GM21381 (cell line): ENCODE measurements at regions not wholly inside any gene's neighbourhood (a gene's known extent, or its start where the extent isn't known, plus 50 kb on each side); places are given as distances from the start of the nearest gene placed in this dataset.

Experiments
- ATAC-seq: cut with Tn5 transposase; IDR thresholded peaks from one replicate; pipeline ENCODE4 v1.9.1; 2021; ENCODE audit warnings: mild to moderate bottlenecking, moderate library complexity; ENCODE audit not compliant: unreplicated experiment

DNA sequence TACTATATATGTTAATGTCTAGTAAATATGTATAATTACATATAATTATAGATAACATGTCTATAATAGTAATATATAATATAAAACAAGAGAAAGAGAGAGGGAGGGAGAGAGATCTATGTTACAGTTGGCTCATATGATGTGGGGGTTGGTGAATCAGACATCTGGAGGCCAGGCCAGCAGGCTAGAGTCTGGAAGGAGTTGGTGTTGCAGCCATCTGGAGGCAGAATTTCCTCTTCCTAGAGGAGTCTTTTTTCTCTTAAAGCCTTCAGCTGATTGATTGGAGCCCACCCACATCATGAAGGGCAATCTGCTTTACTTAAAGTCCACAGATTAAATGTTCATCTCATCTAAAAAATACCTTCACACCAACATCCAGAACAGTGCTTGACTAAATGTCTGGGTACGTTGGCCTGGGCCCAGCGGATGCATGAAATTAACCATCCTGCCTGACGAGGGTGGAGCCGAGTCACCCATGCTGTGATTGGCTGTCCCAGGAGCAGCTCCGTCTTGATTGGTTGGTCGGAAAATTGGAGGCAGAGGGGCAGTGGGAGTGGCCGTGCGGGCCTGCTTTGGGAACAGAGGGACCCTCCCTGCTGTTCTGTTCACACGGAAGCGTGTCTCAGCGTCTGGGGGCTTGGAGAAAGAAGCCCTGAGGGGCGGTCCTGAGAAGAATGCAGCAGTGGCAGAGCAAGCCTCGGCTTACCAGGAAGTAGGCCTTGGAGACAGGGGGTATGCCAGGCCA lies 392.4 kb downstream of the QKI start:
- no peak for ATAC-seq

GRCh38 chr6:163804991-163805390 lies 390.5 kb downstream of the QKI start:
- no peak for ATAC-seq

DNA sequence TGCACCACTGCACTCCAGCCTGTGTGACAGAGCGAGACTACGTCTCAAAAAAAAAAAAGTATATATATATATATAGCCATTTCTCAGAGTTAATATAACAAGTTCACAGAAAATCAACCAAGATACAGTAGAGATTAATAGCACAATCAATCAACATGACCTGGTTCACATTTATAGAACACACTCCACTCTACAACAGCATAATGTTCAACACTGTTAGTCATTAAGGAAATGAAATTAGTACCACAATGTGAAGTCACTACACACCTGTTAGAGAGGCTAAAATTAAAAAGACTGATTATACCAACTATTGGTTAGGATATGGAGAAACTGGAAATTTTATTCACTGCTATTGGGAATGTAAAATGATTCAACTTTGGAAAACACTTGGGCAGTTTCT lies 387.7 kb downstream of the QKI start:
- no peak for ATAC-seq

DNA sequence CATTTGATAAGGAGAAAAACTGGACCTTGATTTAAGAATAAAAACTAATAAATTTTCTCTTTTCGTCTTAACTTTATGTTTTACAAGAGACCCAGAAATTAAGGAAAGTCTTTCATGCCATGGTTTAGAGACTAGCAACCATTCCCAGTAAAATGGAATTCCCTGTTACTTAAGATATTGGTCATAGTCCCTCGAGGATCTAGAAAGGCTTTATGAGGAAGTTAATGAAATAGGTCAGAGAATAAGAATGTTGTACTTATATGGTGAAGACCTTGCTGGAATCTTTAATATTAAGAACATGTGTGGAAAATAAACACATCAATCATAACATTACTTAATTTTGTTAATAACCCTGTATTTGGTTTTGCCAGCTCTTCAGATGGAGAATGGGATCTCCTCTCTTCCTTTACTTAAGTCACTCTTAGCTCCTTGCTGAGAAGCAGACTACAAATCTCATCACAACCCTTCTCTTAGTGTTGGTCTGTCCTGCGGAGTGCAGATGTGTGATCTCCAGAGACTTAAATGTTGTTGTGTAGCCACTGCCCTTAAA lies 382.9 kb downstream of the QKI start:
- ATAC-seq, result no peak

DNA sequence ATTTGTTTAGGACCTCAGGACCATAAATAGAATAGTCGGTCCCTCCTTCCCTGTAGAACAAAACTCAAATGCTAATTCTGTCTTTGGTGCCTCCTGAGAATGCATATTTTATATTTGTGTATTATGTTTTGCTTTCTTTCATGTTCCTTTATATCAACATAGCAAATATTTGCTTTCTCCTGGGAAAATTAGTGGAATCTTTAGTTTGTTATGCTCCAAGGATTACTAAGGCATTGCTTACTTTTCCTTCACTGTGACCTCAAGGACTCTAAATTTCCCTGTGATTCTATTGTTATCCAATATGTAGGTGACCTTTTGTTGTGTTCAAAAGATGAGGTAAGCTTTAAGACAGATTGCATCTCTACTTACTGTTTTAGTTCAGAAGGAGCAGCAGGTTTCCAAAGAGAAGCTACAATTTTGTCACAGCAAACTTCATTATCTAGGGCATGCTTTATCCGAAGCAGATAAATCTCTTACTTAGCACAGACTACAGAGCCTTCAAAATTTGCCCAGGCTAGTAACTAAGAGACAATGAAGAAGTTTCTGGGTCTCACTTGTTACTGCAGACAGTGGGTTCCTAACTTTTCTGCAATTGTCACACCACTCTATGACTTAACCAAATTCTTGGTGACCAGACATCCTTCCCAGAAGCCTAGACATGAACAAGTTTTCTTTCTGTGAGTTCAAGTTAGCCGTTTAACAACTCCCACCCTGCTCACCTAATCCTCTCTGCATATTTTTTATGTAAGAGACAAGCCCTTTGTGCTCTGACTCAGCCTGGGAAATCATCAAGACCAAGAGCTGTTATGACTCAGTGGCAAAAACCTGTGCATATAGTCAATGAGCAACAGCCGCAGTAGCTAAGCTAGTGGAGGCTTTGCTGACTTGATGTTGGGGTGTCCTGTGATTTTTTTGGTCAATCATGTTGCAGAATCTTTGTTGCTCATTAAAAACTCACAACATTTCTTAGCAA lies 378.8 kb downstream of the QKI start:
- ATAC-seq, result peak; percentile 85

DNA sequence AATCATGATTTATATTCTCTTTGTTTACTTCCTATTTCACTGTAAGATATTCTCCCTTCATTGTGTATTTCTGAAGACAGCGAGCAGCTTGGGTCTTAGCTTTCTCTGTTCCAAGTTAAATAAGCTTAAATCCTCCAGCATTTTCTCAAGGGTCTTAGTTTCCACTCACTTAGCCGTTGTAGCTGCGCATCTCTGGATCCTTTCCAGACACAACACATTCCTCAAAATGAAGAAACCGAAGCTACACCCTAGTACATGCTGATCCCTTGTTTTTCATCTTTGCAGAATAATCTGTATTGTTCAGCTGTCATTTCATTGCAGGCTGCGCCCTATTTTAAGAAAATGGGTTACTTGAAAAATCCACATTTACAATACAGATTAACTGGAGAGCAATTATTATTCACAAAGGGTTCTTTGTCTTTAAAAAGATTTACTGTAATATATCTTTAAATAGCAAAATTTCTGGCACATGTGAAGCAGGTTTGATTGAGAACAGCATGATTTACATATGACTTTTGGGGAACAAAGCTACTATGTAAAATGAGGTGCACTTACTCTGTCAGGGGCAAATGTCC lies 375.8 kb downstream of the QKI start:
- ATAC-seq, result no peak

GRCh38 chr6:163789199-163789810 lies 374.8 kb downstream of the QKI start:
- ATAC-seq, result no peak

DNA sequence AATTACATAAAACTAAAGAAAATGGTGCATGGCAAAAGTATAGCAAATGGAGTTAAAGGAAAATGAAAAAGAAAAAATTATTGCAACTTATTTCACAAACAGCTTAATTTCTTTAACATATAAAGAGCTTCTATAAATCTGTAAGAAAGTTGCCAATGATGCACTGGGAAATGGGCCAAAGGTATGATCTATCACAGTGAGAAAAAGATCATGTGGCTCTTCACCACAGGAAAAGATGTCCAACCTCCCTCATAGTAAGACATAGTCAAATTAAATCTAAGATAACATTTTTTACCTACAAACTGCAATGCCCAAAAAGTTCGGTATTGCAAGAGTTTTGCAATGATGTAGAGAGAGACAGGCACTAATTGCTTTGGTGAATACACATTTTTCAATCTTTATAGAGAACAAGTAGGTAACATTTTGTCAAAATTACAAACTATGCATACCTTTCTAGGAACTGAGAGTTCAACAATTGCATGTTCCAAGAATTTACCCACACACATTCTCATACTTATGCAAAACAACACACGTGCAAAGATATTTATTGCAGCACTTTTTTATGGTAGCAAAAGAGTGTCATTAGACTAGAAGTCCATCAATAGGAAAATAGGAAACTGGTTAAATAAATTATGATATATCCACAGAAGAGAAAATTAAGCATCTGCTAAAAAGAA lies 372.6 kb downstream of the QKI start:
- ATAC-seq, result no peak

- ATAC-seq, result peak; percentile 98
These were observed 368.0 kb downstream of the QKI start for GRCh38 chr6:163782436-163783003.

- ATAC-seq, result no peak
These were observed 366.5 kb downstream of the QKI start for GRCh38 chr6:163780994-163781393.

DNA sequence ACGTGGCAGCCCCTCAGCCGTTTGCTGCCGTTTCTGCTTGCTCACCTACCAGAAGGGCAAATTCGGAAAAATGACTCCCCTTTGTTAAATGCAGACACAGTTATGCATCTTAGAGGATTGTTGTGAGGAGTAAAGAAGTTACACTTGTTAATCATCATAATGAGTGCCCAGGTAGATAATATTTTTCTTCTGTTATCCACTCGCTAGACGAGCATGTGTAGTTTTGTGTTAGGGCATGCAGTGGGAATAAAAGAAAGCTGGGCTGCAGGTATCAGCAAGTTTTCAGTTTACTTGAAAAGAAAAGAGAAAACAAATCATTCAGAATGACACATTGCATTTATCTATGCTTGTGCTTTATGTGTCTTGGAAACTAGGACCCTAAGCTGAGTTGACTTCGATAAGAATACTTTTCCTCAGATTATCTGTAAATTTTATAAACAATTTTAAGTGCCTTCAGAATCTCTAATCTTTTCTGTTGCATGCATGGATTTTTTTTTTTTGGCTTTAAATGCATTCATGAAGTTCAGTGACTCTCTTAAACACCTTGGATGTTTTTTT lies 365.3 kb downstream of the QKI start:
- no peak for ATAC-seq

- no peak for ATAC-seq
These were observed 363.2 kb downstream of the QKI start for GRCh38 chr6:163777716-163778115.

DNA sequence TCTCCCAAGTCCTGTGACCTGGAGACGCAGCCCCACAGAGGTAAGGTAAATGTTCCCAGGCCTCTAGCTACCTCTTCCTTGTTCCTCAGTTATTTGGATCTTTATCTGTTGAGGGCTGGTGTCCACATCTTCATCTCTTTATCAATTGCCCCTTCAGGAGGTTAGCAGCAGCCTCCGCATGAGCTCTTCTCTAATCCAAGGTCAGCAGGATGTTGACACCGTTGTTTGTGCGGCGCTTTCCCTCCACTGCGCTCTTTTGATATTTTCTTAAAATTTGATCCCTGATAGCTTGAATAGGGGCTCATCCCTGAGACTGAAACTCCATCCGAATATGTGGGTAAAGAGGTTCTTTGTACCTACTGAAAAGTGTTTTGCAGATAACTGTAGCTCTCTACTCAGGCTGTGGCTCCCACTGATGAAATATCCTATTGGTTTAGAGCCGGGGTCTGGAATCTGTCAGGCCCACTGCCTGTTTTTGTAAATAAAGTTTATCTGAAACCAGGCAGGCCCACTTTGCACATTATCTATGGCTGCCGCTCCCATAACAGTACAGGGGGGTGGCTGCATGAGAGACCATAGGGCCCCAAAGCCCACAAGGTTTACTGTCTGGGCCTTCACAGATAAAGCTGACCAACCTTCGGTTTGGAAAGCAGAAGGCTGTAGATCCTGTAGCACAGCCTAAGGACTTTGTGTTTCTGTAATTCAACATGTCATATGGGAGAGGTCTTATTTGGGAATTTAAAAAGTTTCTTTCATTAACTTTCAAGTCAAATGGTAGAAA lies 362.6 kb downstream of the QKI start:
- no peak for ATAC-seq

GRCh38 chr6:163776196-163776905 lies 361.8 kb downstream of the QKI start:
- ATAC-seq, result no peak

DNA sequence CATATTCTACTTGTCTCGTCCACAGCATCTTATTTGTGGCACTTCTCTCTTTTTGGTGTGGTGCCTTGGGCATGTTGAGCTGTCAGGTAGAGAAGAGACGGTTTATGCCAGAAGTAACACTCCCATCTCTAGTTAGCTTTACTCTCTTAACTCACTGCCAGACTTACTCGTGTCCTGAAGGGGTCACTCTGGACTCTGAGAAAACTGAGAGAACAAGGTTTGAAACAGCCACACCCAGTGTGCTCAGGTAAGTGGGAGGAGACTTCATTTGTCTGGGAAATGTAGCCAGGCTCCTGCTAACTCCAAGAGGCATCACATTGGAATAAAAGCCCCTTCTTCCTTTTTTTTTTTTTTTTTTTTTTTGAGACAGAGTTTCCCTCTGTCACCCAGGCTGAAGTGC lies 360.8 kb downstream of the QKI start:
- no peak for ATAC-seq

- no peak for ATAC-seq
These were observed 360.0 kb downstream of the QKI start for GRCh38 chr6:163774485-163774884.

GRCh38 chr6:163773646-163774045 lies 359.1 kb downstream of the QKI start:
- no peak for ATAC-seq

DNA sequence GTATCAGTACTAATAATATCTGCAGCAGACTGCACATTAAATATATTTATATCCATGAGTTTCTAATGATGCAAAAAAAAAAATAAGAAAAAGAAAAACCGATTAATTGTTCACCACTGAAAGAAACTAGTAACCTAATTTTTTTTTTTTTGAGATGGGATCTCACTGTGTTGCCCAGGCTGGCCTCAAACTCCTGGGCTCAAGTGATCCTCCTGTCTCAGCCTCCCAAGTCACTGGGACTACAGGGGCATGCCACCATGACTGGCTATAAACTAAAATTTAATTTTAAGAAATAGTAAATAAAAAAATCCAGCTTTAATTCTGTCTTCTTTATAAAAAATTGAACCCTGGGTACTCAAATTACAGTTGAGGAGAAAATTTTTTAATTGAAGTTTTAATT lies 358.2 kb downstream of the QKI start:
- ATAC-seq, result no peak
